HG03060 (cell line): ENCODE measurements at regions not wholly inside any gene's neighbourhood (a gene's known extent, or its start where the extent isn't known, plus 50 kb on each side); places are given as distances from the start of the nearest gene placed in this dataset.
A peak's percentile ranks its signal among the peaks of the same experiment; 100 is the strongest.

Source experiments
- ATAC-seq: cut with Tn5 transposase; IDR thresholded peaks from one replicate; pipeline ENCODE4 v1.9.1; 2021; ENCODE audit warnings: low read depth, moderate number of reproducible peaks; ENCODE audit not compliant: unreplicated experiment

GRCh38 chr21:28758042-28758882, 234.4 kb downstream of the LTN1 start:
- no peak for ATAC-seq

- ATAC-seq = no peak
Observed at GRCh38 chr21:28754862-28755261, 237.8 kb downstream of the LTN1 start.

GRCh38 chr21:28754127-28754611, 238.5 kb downstream of the LTN1 start:
- ATAC-seq = no peak

- no peak for ATAC-seq
Observed at GRCh38 chr21:28752131-28752530, 240.5 kb downstream of the LTN1 start.

GRCh38 chr21:28751176-28751575, 241.5 kb downstream of the LTN1 start:
- no peak for ATAC-seq

GRCh38 chr21:28750565-28750964, 242.1 kb downstream of the LTN1 start:
- ATAC-seq = no peak

GRCh38 chr21:28749536-28749935, 243.1 kb downstream of the LTN1 start:
- ATAC-seq = no peak

GRCh38 chr21:28747464-28747863, 245.2 kb downstream of the LTN1 start:
- no peak for ATAC-seq

- ATAC-seq = no peak
Observed at GRCh38 chr21:28746166-28746565, 246.5 kb downstream of the LTN1 start.

GRCh38 chr21:28745131-28746016, 247.3 kb downstream of the LTN1 start:
- ATAC-seq = peak; percentile 65

GRCh38 chr21:28743723-28744122, 249.0 kb downstream of the LTN1 start:
- ATAC-seq = no peak

GRCh38 chr21:28742527-28742926, 250.2 kb downstream of the LTN1 start:
- no peak for ATAC-seq

GRCh38 chr21:28740125-28740524, 252.6 kb downstream of the LTN1 start:
- no peak for ATAC-seq

GRCh38 chr21:28738882-28739281, 253.8 kb downstream of the LTN1 start:
- ATAC-seq = peak; percentile 66

GRCh38 chr21:28738420-28738704, 254.3 kb downstream of the LTN1 start:
- no peak for ATAC-seq

GRCh38 chr21:28737674-28738419, 254.8 kb downstream of the LTN1 start:
- ATAC-seq = no peak

- no peak for ATAC-seq
Observed at GRCh38 chr21:28734522-28735175, 258.0 kb downstream of the LTN1 start.

- no peak for ATAC-seq
Observed at GRCh38 chr21:28731700-28732321, 260.9 kb downstream of the LTN1 start.

GRCh38 chr21:28729887-28730286, 262.8 kb downstream of the LTN1 start:
- no peak for ATAC-seq

- ATAC-seq = no peak
Observed at GRCh38 chr21:28727809-28728208, 264.9 kb downstream of the LTN1 start.
